RPMI8226 (cell line): ENCODE measurements at regions not wholly inside any gene's neighbourhood (a gene's known extent, or its start where the extent isn't known, plus 50 kb on each side); places are given as distances from the start of the nearest gene placed in this dataset.
"Not testable (repeated sequence)": the region's sequence is repeated elsewhere in the genome, so short reads cannot be mapped to it uniquely, and the experiment has no call there.

Source experiments
- DNase-seq: peaks from one replicate; pipeline ENCODE4 v3.0.0-alpha.2; 2015

GRCh38 chr4:158122501-158122900, 50.3 kb downstream of the GASK1B start:
- no peak for DNase-seq

GRCh38 chr4:158121161-158121579, 51.7 kb downstream of the GASK1B start:
- no peak for DNase-seq

- not testable (repeated sequence) for DNase-seq
These were observed 52.1 kb downstream of the GASK1B start for GRCh38 chr4:158120645-158121151.

- DNase-seq, result no peak
These were observed 60.2 kb downstream of the GASK1B start for GRCh38 chr4:158112611-158113010.

- DNase-seq, result no peak
These were observed 61.6 kb downstream of the GASK1B start for GRCh38 chr4:158111241-158111640.

- DNase-seq, result no peak
These were observed 69.9 kb downstream of the GASK1B start for GRCh38 chr4:158102904-158103303.

GRCh38 chr4:158099686-158100085, 73.1 kb downstream of the GASK1B start:
- no peak for DNase-seq

- no peak for DNase-seq
These were observed 74.0 kb downstream of the GASK1B start for GRCh38 chr4:158098802-158099201.

- DNase-seq, result no peak
These were observed 78.3 kb downstream of the GASK1B start for GRCh38 chr4:158094413-158095134.

GRCh38 chr4:158090323-158090722, 82.5 kb downstream of the GASK1B start:
- no peak for DNase-seq

GRCh38 chr4:158089897-158090296, 82.9 kb downstream of the GASK1B start:
- DNase-seq, result not testable (repeated sequence)

GRCh38 chr4:158080354-158080753, 92.5 kb downstream of the GASK1B start:
- DNase-seq, result no peak

GRCh38 chr4:158079661-158080060, 93.2 kb downstream of the GASK1B start:
- no peak for DNase-seq

- DNase-seq, result no peak
These were observed 95.0 kb downstream of the GASK1B start for GRCh38 chr4:158077835-158078234.

- DNase-seq, result no peak
These were observed 98.0 kb downstream of the GASK1B start for GRCh38 chr4:158074851-158075250.

GRCh38 chr4:158071931-158072330, 100.9 kb downstream of the GASK1B start:
- DNase-seq, result no peak

GRCh38 chr4:158068068-158068467, 104.8 kb downstream of the GASK1B start:
- no peak for DNase-seq

- DNase-seq, result no peak
These were observed 105.2 kb downstream of the GASK1B start for GRCh38 chr4:158067646-158068045.

- no peak for DNase-seq
These were observed 107.2 kb downstream of the GASK1B start for GRCh38 chr4:158065603-158066002.

GRCh38 chr4:158065176-158065575, 107.6 kb downstream of the GASK1B start:
- DNase-seq, result no peak

GRCh38 chr4:158056689-158057245, 116.1 kb downstream of the GASK1B start:
- no peak for DNase-seq

GRCh38 chr4:158055668-158056067, 117.2 kb downstream of the GASK1B start:
- DNase-seq, result no peak

GRCh38 chr4:158053801-158054200, 119.0 kb downstream of the GASK1B start:
- DNase-seq, result no peak

GRCh38 chr4:158053086-158053485, 119.7 kb downstream of the GASK1B start:
- no peak for DNase-seq
